SU-DHL-6 (cell line): ENCODE measurements at regions not wholly inside any gene's neighbourhood (a gene's known extent, or its start where the extent isn't known, plus 50 kb on each side); places are given as distances from the start of the nearest gene placed in this dataset.

Experiments used
- CTCF ChIP-seq: fragments of 200-600 bp; sonication (generic); IDR thresholded peaks from one replicate; pipeline ENCODE4 v1.5.1; 2017; ENCODE audit warnings: antibody characterized with exemption, mild to moderate bottlenecking, low read length, moderate library complexity; ENCODE audit not compliant: insufficient read depth, poor library complexity, severe bottlenecking
- EZH2phosphoT487 ChIP-seq: fragments of 200-600 bp; sonication (generic), shearing (Covaris generic); conservative IDR thresholded peaks from 2 replicates; pipeline ENCODE4 v1.6.1; 2018; ENCODE audit warnings: mild to moderate bottlenecking, antibody characterized with exemption, low read length, moderate library complexity, mixed read lengths

- no peak for TF ChIP-seq CTCF
- TF ChIP-seq EZH2phosphoT487 = no peak
Measured at GRCh38 chr2:18836436-18836835, 247.1 kb upstream of the NT5C1B start.
